HCT116 (cell line): ENCODE measurements at regions not wholly inside any gene's neighbourhood (a gene's known extent, or its start where the extent isn't known, plus 50 kb on each side); places are given as distances from the start of the nearest gene placed in this dataset.

Experiments used
- ATAC-seq: fragments of 200-7000 bp; cut with Tn5 transposase; 2 replicates; pipeline ENCODE4 v1.9.1; 2020; ENCODE audit warnings: mild to moderate bottlenecking, moderate library complexity
- BruUV-seq: library from RNA; stranded (reverse); fragments of 400-500 nt; replicated peaks from 2 replicates; lab custom pipeline; 2021; lab: Mats Ljungman, UMichigan
- CTCF ChIA-PET: fragments of 300-600 bp; sonication (Branson Sonifier 250); formaldehyde crosslinking; loops from one replicate; lab custom pipeline; 2021; ENCODE audit warnings: antibody characterized with exemption; lab: Charles Lee
- POLR2A ChIA-PET: fragments of 300-600, 350-600 bp; sonication (Branson Sonifier 250); formaldehyde crosslinking; loops from one replicate; lab custom pipeline; 2021; ENCODE audit warnings: antibody characterized with exemption; lab: Charles Lee
- RAD21 ChIA-PET, 2 experiments: fragments of 300-600 bp; sonication (Branson Sonifier 250); formaldehyde crosslinking; loops; one replicate each; lab custom pipeline; 2023; ENCODE audit warnings: low total read pairs in 2 of 2; ENCODE audit not compliant: uncharacterized antibody in 2 of 2, unreplicated experiment in 2 of 2, low non-redundant PET in 1 of 2; lab: Charles Lee
- DNase-seq: peaks from one replicate; pipeline ENCODE4 v3.0.0-alpha.2; 2010; ENCODE audit warnings: low read depth, low spot score
- H2AFZ ChIP-seq: fragments of 200-600 bp; shearing (Covaris generic), sonication (generic); 2 replicates; pipeline ENCODE4 v1.6.1; 2017; ENCODE audit warnings: low read depth, mixed run types, mixed read lengths, antibody characterized with exemption, low read length; ENCODE audit not compliant: poor library complexity, severe bottlenecking
- H3K27ac ChIP-seq: 2 replicates; pipeline ENCODE4 v1.5.1; 2012; ENCODE audit warnings: low read depth, low read length
- H3K27me3 ChIP-seq: fragments of 200-600 bp; sonication (generic); 2 replicates; pipeline ENCODE4 v1.6.1; 2016; ENCODE audit warnings: mixed run types, low read length, mixed read lengths; ENCODE audit not compliant: insufficient read depth
- H3K36me3 ChIP-seq, 2 experiments: fragments of 200-500 bp in 1 of 2; fragments of 200-600 bp in 1 of 2; sonication (Bioruptor generic) in 1 of 2; sonication (generic) in 1 of 2; 2 replicates each; pipeline versions ENCODE4 v1.5.1 to v1.6.1; 2014 to 2016; ENCODE audit warnings: low read length in 2 of 2, inconsistent platforms in 1 of 2, mixed read lengths in 1 of 2, mixed run types in 1 of 2; ENCODE audit not compliant: insufficient read depth in 2 of 2, control insufficient read depth in 1 of 2
- H3K4me1 ChIP-seq, 2 experiments: fragments of 200-600 bp in 1 of 2; sonication (generic) in 1 of 2; 2 replicates each; pipeline versions ENCODE4 v1.5.1 to v1.6.1; 2012 to 2017; ENCODE audit warnings: low read length in 2 of 2, inconsistent platforms in 1 of 2, mild to moderate bottlenecking in 1 of 2, mixed read lengths in 1 of 2, mixed run types in 1 of 2, moderate library complexity in 1 of 2; ENCODE audit not compliant: insufficient read depth in 2 of 2, control insufficient read depth in 1 of 2
- H3K4me2 ChIP-seq: fragments of 200-600 bp; sonication (generic); 2 replicates; pipeline ENCODE4 v1.6.1; 2017; ENCODE audit warnings: mixed run types, low read length, mixed read lengths
- H3K4me3 ChIP-seq, 2 experiments: fragments of 200-600 bp in 1 of 2; sonication (generic) in 1 of 2; replicated peaks in 1 of 2; 2 replicates each; pipeline ENCODE4 v1.5.1; 2011 to 2016; ENCODE audit warnings: low read length in 2 of 2, control low read depth in 1 of 2, low read depth in 1 of 2, mild to moderate bottlenecking in 1 of 2, mixed read lengths in 1 of 2, mixed run types in 1 of 2
- H3K79me2 ChIP-seq: fragments of 200-600 bp; sonication (generic); 2 replicates; pipeline ENCODE4 v1.6.1; 2017; ENCODE audit warnings: mild to moderate bottlenecking, mixed run types, low read length, moderate library complexity, mixed read lengths; ENCODE audit not compliant: insufficient read depth
- H3K9ac ChIP-seq: fragments of 200-600 bp; sonication (generic); 2 replicates; pipeline ENCODE4 v1.6.1; 2016; ENCODE audit warnings: low read length, mixed read lengths
- H3K9me2 ChIP-seq: fragments of 200-600 bp; sonication (generic), shearing (Covaris generic); 2 replicates; pipeline ENCODE4 v1.6.1; 2017; ENCODE audit warnings: mixed run types, mild to moderate bottlenecking, moderate library complexity; ENCODE audit not compliant: insufficient read depth
- H3K9me3 ChIP-seq, 2 experiments: fragments of 200-500 bp in 1 of 2; fragments of 200-600 bp in 1 of 2; sonication (Bioruptor generic) in 1 of 2; sonication (generic) in 1 of 2; 2 replicates each; pipeline ENCODE4 v1.6.1; 2014 to 2017; ENCODE audit warnings: low read length in 2 of 2, mixed read lengths in 2 of 2, inconsistent platforms in 1 of 2, low read depth in 1 of 2, mild to moderate bottlenecking in 1 of 2, mixed run types in 1 of 2, moderate library complexity in 1 of 2; ENCODE audit not compliant: control insufficient read depth in 1 of 2, insufficient read depth in 1 of 2
- H4K20me1 ChIP-seq: fragments of 200-600 bp; sonication (generic), shearing (Covaris generic); 2 replicates; pipeline ENCODE4 v1.6.1; 2017; ENCODE audit warnings: mixed run types, mild to moderate bottlenecking, moderate library complexity; ENCODE audit not compliant: insufficient read depth
- CEBPB ChIP-seq: IDR thresholded peaks from 2 replicates; pipeline ENCODE4 v1.6.1; 2012; ENCODE audit warnings: low read depth
- EZH2 ChIP-seq: fragments of 200-600 bp; sonication (generic); IDR thresholded peaks from 2 replicates; pipeline ENCODE4 v1.6.1; 2017; ENCODE audit warnings: antibody characterized with exemption, mixed run types
- FOSL1 ChIP-seq: IDR thresholded peaks from 2 replicates; pipeline ENCODE4 v1.6.1; 2012; ENCODE audit warnings: low read depth
- JUND ChIP-seq: IDR thresholded peaks from 2 replicates; pipeline ENCODE4 v1.6.1; 2012
- POLR2A ChIP-seq: IDR thresholded peaks from 2 replicates; pipeline ENCODE4 v1.7.0; 2011; ENCODE audit warnings: borderline replicate concordance; ENCODE audit not compliant: insufficient read depth, insufficient read length; ENCODE audit errors: extremely low read depth
- POLR2AphosphoS5 ChIP-seq: IDR thresholded peaks from 2 replicates; pipeline ENCODE4 v1.6.1; 2011; ENCODE audit warnings: mild to moderate bottlenecking, low read depth, low read length, moderate library complexity
- RAD21 ChIP-seq: IDR thresholded peaks from 2 replicates; pipeline ENCODE4 v1.6.1; 2012; ENCODE audit warnings: low read depth, mild to moderate bottlenecking
- SIN3A ChIP-seq: IDR thresholded peaks from 2 replicates; pipeline ENCODE4 v1.6.1; 2012; ENCODE audit warnings: low read depth
- SRF ChIP-seq: IDR thresholded peaks from 2 replicates; pipeline ENCODE4 v1.6.1; 2012; ENCODE audit warnings: low read depth
- TCF7L2 ChIP-seq: IDR thresholded peaks from 2 replicates; pipeline ENCODE4 v1.7.0; 2011; ENCODE audit warnings: borderline replicate concordance, inconsistent platforms; ENCODE audit not compliant: insufficient read depth, insufficient read length; ENCODE audit errors: extremely low read depth
- YY1 ChIP-seq: IDR thresholded peaks from 2 replicates; pipeline ENCODE4 v1.6.1; 2011; ENCODE audit warnings: low read length, low read depth, moderate library complexity, mild to moderate bottlenecking; ENCODE audit not compliant: insufficient replicate concordance; ENCODE audit errors: extremely low read depth
- ZFX ChIP-seq: fragments of 450-650 bp; IDR thresholded peaks from 2 replicates; pipeline ENCODE4 v1.6.1; 2017
- ZNF274 ChIP-seq: fragments of 200-500 bp; sonication (Bioruptor generic); IDR thresholded peaks from 2 replicates; pipeline ENCODE4 v1.6.1; 2014; ENCODE audit warnings: mild to moderate bottlenecking, low read depth, low read length, inconsistent platforms
- intact Hi-C: fragments of 100-400 bp; cut with micrococcal nuclease; formaldehyde crosslinking; loops from 2 replicates; pipeline ENCODE4 v1.10.0; 2022
- TF ChIP-seq, protein P1 (sequence below): IDR thresholded peaks from 2 replicates; pipeline ENCODE4 v1.6.1; 2011; ENCODE audit warnings: mild to moderate bottlenecking, low read length, moderate library complexity; ENCODE audit not compliant: insufficient replicate concordance; ENCODE audit errors: extremely low read depth
- TF ChIP-seq, protein P2 (sequence below): IDR thresholded peaks from 2 replicates; pipeline ENCODE4 v1.6.1; 2012
- TF ChIP-seq, protein P3 (sequence below): IDR thresholded peaks from 2 replicates; pipeline ENCODE4 v1.6.1; 2012; ENCODE audit warnings: low read depth

DNA sequence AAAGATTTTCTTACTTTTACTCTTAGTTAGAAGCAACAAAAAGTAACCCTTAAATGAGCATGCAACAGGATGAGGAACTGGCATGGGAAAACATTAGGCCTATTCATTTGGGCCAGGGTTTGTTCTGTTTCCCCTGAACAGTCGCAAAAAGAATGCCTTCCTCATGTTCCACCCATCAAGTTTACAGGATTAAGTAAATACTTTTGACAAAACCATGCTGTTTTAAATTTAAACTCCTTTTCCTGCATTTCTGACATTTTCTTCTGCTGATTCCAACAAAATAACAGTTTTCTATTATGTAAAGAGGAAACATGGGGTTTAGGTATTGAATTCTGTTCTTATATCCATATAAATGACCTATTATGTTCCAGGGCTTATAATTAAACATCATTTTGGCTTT, 236.6 kb upstream of the ACTBL2 start:
- Histone ChIP-seq H3K4me3 (no peak overlapping the region), H3K36me3 (no peaks in the 10 kb centered on the region), H3K4me1 (peaks cover 0 to 20% of the 10 kb centered on the region in 2 experiments; a peak in 2 of 4 replicates), H4K20me1 (no peaks in the 10 kb centered on the region), H3K4me2 (no peak overlapping the region), H3K27ac (no peak overlapping the region), H3K27me3 (no peaks in the 10 kb centered on the region), H2AFZ (peak overlapping the region; percentile 2), H3K9me3 (no peaks in the 10 kb centered on the region), H3K9ac (no peak overlapping the region), H3K9me2 (no peaks in the 10 kb centered on the region), H3K79me2 (no peaks in the 10 kb centered on the region)
- ATAC-seq (no peak), DNase-seq (no peak)
- intact Hi-C loops, result no loop called here
- CTCF ChIA-PET, result interaction anchor here (0.6 kb wide), 1 partner anchor 13 kb away, joined by 3 read pairs; no protein-coding TSS in a partner anchor
- POLR2A ChIA-PET, result no interaction called here
- TF ChIP-seq ZFX, result no peak
- TF ChIP-seq CEBPB, result no peak
- no peak for TF ChIP-seq YY1
- TF ChIP-seq RAD21, result no peak
- TF ChIP-seq FOSL1, result no peak
- TF ChIP-seq, protein P1, sequence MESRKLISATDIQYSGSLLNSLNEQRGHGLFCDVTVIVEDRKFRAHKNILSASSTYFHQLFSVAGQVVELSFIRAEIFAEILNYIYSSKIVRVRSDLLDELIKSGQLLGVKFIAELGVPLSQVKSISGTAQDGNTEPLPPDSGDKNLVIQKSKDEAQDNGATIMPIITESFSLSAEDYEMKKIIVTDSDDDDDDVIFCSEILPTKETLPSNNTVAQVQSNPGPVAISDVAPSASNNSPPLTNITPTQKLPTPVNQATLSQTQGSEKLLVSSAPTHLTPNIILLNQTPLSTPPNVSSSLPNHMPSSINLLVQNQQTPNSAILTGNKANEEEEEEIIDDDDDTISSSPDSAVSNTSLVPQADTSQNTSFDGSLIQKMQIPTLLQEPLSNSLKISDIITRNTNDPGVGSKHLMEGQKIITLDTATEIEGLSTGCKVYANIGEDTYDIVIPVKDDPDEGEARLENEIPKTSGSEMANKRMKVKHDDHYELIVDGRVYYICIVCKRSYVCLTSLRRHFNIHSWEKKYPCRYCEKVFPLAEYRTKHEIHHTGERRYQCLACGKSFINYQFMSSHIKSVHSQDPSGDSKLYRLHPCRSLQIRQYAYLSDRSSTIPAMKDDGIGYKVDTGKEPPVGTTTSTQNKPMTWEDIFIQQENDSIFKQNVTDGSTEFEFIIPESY, result no peak
- TF ChIP-seq, protein P2, sequence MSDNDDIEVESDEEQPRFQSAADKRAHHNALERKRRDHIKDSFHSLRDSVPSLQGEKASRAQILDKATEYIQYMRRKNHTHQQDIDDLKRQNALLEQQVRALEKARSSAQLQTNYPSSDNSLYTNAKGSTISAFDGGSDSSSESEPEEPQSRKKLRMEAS, result no peak
- TF ChIP-seq POLR2A, result no peak
- TF ChIP-seq SIN3A, result no peak
- no peak for TF ChIP-seq SRF
- TF ChIP-seq POLR2AphosphoS5, result no peak
- TF ChIP-seq ZNF274, result no peak
- no peak for TF ChIP-seq JUND
- TF ChIP-seq TCF7L2, result no peak
- TF ChIP-seq, protein P3, sequence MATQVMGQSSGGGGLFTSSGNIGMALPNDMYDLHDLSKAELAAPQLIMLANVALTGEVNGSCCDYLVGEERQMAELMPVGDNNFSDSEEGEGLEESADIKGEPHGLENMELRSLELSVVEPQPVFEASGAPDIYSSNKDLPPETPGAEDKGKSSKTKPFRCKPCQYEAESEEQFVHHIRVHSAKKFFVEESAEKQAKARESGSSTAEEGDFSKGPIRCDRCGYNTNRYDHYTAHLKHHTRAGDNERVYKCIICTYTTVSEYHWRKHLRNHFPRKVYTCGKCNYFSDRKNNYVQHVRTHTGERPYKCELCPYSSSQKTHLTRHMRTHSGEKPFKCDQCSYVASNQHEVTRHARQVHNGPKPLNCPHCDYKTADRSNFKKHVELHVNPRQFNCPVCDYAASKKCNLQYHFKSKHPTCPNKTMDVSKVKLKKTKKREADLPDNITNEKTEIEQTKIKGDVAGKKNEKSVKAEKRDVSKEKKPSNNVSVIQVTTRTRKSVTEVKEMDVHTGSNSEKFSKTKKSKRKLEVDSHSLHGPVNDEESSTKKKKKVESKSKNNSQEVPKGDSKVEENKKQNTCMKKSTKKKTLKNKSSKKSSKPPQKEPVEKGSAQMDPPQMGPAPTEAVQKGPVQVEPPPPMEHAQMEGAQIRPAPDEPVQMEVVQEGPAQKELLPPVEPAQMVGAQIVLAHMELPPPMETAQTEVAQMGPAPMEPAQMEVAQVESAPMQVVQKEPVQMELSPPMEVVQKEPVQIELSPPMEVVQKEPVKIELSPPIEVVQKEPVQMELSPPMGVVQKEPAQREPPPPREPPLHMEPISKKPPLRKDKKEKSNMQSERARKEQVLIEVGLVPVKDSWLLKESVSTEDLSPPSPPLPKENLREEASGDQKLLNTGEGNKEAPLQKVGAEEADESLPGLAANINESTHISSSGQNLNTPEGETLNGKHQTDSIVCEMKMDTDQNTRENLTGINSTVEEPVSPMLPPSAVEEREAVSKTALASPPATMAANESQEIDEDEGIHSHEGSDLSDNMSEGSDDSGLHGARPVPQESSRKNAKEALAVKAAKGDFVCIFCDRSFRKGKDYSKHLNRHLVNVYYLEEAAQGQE, result no peak
- no peak for TF ChIP-seq EZH2
- RAD21 ChIA-PET, result no interaction called here
- no TSS peak for BruUV-seq
